Fibroblast of lung (primary cell): ENCODE measurements at regions not wholly inside any gene's neighbourhood (a gene's known extent, or its start where the extent isn't known, plus 50 kb on each side); places are given as distances from the start of the nearest gene placed in this dataset.
"Not testable (repeated sequence)": the region's sequence is repeated elsewhere in the genome, so short reads cannot be mapped to it uniquely, and the experiment has no call there.

Experiments
- DNase-seq, 2 donors: peaks; one replicate each; pipeline versions ENCODE4 v3.0.0 to v3.0.0-alpha.2; 2010; ENCODE audit warnings: low read depth in 2 of 2
- H2AFZ ChIP-seq: 2 replicates; pipeline ENCODE4 v1.5.1; 2012; ENCODE audit warnings: low read length, control low read depth, inconsistent platforms
- H3K27ac ChIP-seq: 2 replicates; pipeline ENCODE4 v1.5.1; 2011; ENCODE audit warnings: low read length, control low read depth; ENCODE audit not compliant: insufficient read depth
- H3K27me3 ChIP-seq: 2 replicates; pipeline ENCODE4 v1.5.1; 2011; ENCODE audit warnings: mild to moderate bottlenecking, low read length; ENCODE audit not compliant: control insufficient read depth, insufficient read depth
- H3K36me3 ChIP-seq: 2 replicates; pipeline ENCODE4 v1.5.1; 2011; ENCODE audit warnings: low read length; ENCODE audit not compliant: control insufficient read depth, insufficient read depth
- H3K4me1 ChIP-seq: 2 replicates; pipeline ENCODE4 v1.5.1; 2011; ENCODE audit warnings: low read length; ENCODE audit not compliant: control insufficient read depth, insufficient read depth; ENCODE audit errors: extremely low read depth
- H3K4me2 ChIP-seq: 2 replicates; pipeline ENCODE4 v1.5.1; 2011; ENCODE audit warnings: low read length, control low read depth; ENCODE audit not compliant: insufficient read depth; ENCODE audit errors: extremely low read depth
- H3K4me3 ChIP-seq, 4 experiments: fragments of 200-600 bp in 1 of 4; sonication (generic) in 1 of 4; replicated peaks in 1 of 4; 2 replicates each; pipeline ENCODE4 v1.5.1; 2011 to 2016; ENCODE audit warnings: low read length in 4 of 4, low read depth in 3 of 4, mild to moderate bottlenecking in 3 of 4, control low read depth in 2 of 4, inconsistent platforms in 1 of 4, mixed read lengths in 1 of 4; ENCODE audit not compliant: insufficient read depth in 1 of 4; ENCODE audit errors: control extremely low read depth in 1 of 4
- H3K79me2 ChIP-seq: 2 replicates; pipeline ENCODE4 v1.5.1; 2012; ENCODE audit warnings: mild to moderate bottlenecking, low read length, inconsistent platforms; ENCODE audit not compliant: control insufficient read depth, insufficient read depth
- H3K9ac ChIP-seq: 2 replicates; pipeline ENCODE4 v1.5.1; 2011; ENCODE audit warnings: mild to moderate bottlenecking, low read length, control low read depth; ENCODE audit not compliant: insufficient read depth
- H3K9me3 ChIP-seq: 2 replicates; pipeline ENCODE4 v1.5.1; 2012; ENCODE audit warnings: low read depth, low read length; ENCODE audit not compliant: control insufficient read depth, insufficient read depth
- H4K20me1 ChIP-seq: 2 replicates; pipeline ENCODE4 v1.5.1; 2011; ENCODE audit warnings: low read length; ENCODE audit not compliant: control insufficient read depth, insufficient read depth; ENCODE audit errors: extremely low read depth
- CTCF ChIP-seq, 2 donors: IDR thresholded peaks in 1 of 2; conservative IDR thresholded peaks in 1 of 2; 1 replicate in 1 of 2; 2 replicates in 1 of 2; pipeline ENCODE4 v1.5.1; 2011 to 2012; ENCODE audit warnings: low read length in 2 of 2, control low read depth in 1 of 2, inconsistent platforms in 1 of 2, low read depth in 1 of 2, mild to moderate bottlenecking in 1 of 2
- EZH2 ChIP-seq: IDR thresholded peaks from 2 replicates; pipeline ENCODE4 v1.5.1; 2012; ENCODE audit warnings: low read length, control low read depth, mild to moderate bottlenecking; ENCODE audit errors: missing control alignments

GRCh38 chrX:121571333-121571732 is 523.9 kb downstream of the GLUD2 start:
- Histone ChIP-seq H3K36me3 (no peaks in the 10 kb centered on the region), H4K20me1 (no peaks in the 10 kb centered on the region)

DNA sequence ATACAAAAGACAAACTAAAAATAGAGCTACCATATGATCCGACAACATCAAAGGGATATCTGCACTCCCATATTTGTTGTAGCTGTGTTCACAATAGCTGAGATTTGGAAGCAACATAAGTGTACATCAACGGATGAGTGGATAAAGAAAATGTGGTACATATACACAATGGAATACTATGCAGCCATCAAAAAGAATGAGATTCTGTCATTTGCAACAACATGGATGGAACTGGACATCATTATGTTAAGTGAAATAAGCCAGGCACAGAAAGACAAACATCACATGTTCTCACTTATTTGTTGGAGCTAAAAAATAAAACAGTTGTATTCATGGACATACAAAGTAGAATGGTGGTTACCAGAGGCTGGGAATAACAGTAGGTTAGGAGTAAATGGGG is 527.0 kb downstream of the GLUD2 start:
- H3K27ac ChIP-seq, H3K9me3 ChIP-seq, DNase-seq, H3K4me2 ChIP-seq, H3K36me3 ChIP-seq, H3K79me2 ChIP-seq, H4K20me1 ChIP-seq, H3K4me3 ChIP-seq, H3K27me3 ChIP-seq, H3K4me1 ChIP-seq, H2AFZ ChIP-seq, H3K9ac ChIP-seq: not testable (repeated sequence)

More at GRCh38 chrX:121571333-121571732, 523.9 kb downstream of the GLUD2 start:
- H2AFZ ChIP-seq = no peak overlapping the region
- H3K9ac ChIP-seq = no peak overlapping the region
- H3K4me3 ChIP-seq = no peak overlapping the region
- no peak for DNase-seq
- no peaks in the 10 kb centered on the region for H3K79me2 ChIP-seq
- H3K27ac ChIP-seq = no peak overlapping the region
- no peaks in the 10 kb centered on the region for H3K9me3 ChIP-seq
- no peaks in the 10 kb centered on the region for H3K4me1 ChIP-seq
- H3K4me2 ChIP-seq = no peak overlapping the region
- TF ChIP-seq EZH2 (no peak), CTCF (conservative IDR thresholded peaks at IDR 0.05 in 1 of 2, IDR thresholded peaks at IDR 0.05 in 1 of 2; ENCODE audit: low read depth in 1 of 2, low read length in 2 of 2) (no peak)
- no peaks in the 10 kb centered on the region for H3K27me3 ChIP-seq

DNA sequence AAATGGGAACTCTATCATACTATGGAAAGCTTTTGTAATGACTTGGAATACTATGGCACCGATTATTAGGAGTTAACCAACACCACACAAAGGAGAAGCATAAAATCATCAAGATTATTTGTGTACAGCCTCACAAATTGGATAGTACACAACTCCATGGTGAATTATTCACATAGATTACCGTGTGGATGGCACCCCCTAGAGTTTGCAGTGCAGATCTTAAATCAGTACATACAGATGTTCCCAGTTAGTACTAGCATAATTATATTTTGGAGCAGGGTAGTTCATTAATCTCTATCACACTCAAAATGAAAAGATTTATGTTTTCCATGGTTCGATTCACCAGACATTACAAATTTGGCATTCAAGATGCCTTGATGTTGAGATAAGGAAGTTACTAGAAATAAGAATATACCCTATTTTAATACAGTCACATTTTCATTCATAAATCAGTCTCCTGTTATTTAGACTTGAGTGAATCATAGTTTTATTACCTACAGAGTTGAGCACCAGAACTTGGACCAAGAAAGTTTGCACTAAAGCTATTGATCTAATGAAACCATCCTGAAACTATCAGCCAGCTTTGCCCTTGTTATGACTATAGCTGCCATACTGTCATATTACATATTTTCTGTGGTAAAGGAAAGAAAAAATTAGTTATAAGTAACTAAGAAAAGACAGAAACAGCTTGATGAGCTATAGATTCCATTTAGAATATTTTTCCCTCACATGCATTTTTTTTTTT is 531.8 kb downstream of the GLUD2 start:
- Histone ChIP-seq H3K4me1 (no peaks in the 10 kb centered on the region), H3K4me2 (no peak overlapping the region), H2AFZ (no peak overlapping the region), H3K36me3 (no peaks in the 10 kb centered on the region), H3K27me3 (no peaks in the 10 kb centered on the region), H3K9me3 (no peaks in the 10 kb centered on the region), H3K79me2 (no peaks in the 10 kb centered on the region), H4K20me1 (no peaks in the 10 kb centered on the region), H3K4me3 (no peak overlapping the region), H3K27ac (no peak overlapping the region), H3K9ac (no peak overlapping the region)
- peak in 1 of 2 donors; percentile 4 for DNase-seq
- TF ChIP-seq CTCF (conservative IDR thresholded peaks at IDR 0.05 in 1 of 2, IDR thresholded peaks at IDR 0.05 in 1 of 2; ENCODE audit: low read depth in 1 of 2, low read length in 2 of 2) (no peak), EZH2 (no peak)
